ENCODE measurements at regions not wholly inside any gene's neighbourhood (a gene's known extent, or its start where the extent isn't known, plus 50 kb on each side); places are given as distances from the start of the nearest gene placed in this dataset.

- DNase-seq, result no peak
Measured at GRCh38 chr13:80591976-80592740, 251.2 kb upstream of the SPRY2 start.

- no peak for DNase-seq
Measured at GRCh38 chr13:80590551-80590950, 249.6 kb upstream of the SPRY2 start.

DNA sequence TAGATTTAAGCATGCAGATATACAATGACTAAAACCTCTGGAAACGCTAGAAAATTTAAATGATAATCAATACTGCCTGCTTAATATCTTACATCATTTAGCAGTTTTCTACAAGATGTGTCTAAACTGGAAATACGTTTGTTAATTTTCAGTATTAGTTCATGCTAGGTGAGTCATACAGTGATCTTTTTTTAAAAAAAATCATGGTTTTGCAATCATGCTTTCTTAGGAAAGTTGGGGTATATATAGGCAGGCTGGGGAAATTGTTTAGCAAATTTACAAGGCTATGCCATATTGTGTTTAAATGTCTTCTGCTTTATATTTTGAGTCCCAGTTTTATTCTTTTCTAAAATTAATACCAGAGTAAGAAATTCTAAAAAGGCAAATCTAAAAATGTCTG lies 245.4 kb upstream of the SPRY2 start:
- DNase-seq, result no peak

DNA sequence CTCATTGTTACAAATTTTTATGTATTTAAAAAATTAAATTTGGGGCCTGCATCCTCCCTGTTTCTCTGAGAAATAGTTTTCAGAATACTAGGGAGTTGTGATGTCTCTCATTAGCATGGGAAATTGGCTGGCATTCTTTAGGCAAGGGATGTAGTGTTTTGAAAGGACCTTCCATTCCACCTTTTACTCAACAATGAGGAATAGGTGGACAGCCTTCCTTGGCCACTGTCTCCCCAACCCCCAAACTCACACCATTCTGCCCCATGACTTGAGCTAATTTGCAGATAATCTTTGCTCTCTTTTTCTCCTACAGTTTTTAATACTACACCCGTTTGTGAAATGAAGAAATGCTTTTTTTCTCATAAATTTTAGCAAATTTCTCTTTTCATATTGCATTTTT lies 244.6 kb upstream of the SPRY2 start:
- DNase-seq, result no peak

DNA sequence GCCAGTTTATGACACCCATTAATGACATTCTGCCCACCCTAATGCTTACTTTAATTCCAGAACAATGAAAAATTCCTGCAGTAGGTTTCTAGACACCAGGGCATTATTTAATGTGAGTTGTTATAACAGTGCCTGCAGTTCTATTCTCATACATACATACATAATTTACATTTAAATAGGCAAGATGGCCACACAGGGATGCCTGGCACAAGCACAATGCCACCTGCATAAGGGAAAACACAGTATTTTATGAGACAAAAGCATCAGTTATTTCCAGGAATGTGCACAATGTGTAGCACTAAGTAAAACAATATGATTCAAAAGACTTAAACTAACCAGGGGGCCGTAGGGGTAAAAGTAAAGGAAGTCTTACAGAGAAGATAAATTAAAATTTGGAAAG lies 243.9 kb upstream of the SPRY2 start:
- no peak for DNase-seq

GRCh38 chr13:80584306-80584705 lies 243.4 kb upstream of the SPRY2 start:
- DNase-seq, result no peak

GRCh38 chr13:80577926-80578670 lies 237.2 kb upstream of the SPRY2 start:
- no peak for DNase-seq

DNA sequence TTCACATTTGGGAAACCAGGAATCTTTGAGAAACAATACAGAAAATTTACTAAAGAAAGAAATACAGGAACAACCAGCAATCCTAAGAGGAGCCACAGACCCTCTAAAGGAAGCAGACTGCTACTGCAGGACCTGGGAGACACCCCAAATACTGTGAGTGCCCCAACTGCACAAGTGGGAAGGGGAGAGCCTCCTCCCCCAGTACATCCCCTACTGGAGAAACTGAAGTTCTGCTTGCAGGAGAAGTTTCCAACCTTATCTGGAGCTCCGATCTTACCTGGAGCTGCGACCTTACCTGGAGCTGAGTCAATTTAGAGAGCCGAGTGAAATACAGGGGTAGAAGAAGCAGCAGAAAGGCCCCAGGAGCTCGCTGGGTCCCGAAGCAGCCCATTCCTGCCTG lies 236.4 kb upstream of the SPRY2 start:
- no peak for DNase-seq

GRCh38 chr13:80574113-80574850 lies 233.4 kb upstream of the SPRY2 start:
- DNase-seq, result no peak

- no peak for DNase-seq
Measured at GRCh38 chr13:80572923-80573316, 232.0 kb upstream of the SPRY2 start.

GRCh38 chr13:80572308-80572922 lies 231.5 kb upstream of the SPRY2 start:
- DNase-seq, result no peak

DNA sequence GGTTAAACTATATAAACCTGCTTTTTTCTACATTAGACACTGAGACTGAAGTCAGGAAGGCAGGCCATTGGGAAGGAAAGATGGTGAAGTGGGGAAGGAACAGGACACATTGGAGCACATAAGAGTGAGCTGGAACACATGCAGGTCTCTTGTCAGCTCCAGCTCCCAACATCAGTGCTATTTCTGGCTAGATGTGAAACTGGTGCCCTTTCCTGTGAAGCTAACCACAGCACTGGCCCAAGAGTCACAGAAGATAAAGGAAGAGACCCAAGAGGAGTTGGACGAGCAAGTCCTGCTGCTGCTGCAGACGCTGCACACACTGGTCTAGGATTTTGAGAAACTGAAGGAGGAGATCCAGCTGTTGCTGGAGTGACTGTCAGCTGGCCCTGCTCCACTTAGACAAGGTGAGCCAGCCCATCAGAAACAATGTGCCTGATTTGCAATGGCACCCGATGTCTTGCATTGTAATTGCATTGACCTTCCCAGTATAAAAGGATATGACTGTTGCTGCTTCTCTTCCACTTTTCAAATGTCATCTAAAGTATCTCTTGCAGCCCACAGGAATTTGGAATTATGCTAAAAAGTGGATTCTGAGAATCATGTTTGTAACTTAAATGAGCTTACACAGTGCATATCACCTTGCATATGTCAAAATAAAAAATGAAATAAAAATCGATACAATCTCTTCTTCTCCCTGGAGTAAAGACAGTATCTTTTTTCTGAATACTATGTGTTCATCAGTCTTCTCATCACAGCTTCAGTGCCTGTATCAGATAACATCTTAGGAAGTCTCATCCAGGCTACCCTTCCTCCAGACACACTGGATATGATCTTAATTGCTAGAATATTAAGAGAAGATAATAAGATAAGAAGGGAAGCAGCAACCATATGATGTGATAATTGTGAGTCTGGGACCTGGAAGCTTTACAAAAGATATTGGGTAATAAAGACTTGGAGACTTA lies 230.7 kb upstream of the SPRY2 start:
- DNase-seq, result no peak

- DNase-seq, result no peak
Measured at GRCh38 chr13:80563439-80563838, 222.5 kb upstream of the SPRY2 start.

- DNase-seq, result no peak
Measured at GRCh38 chr13:80562433-80563156, 221.7 kb upstream of the SPRY2 start.

- DNase-seq, result no peak
Measured at GRCh38 chr13:80560609-80561008, 219.7 kb upstream of the SPRY2 start.

GRCh38 chr13:80559944-80560343 lies 219.0 kb upstream of the SPRY2 start:
- DNase-seq, result no peak

DNA sequence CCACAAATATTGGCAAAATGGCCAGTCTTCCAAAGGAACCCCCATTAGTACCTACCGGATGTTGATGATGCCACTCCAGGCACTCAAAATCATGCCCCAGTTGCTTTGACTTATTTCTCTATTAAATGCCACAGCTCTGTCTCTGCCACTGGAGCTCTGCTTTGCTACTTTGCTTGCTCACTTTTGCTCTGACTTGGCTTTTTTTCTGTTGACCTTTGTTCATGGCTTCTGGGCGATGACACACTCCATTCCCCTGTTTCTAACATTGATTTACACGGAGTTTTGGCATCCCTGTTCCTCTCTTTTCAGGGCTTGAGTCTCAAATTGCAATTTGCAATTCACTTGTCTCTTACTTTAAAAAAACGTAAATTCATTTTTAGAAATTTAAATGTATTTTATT lies 217.1 kb upstream of the SPRY2 start:
- DNase-seq, result no peak

DNA sequence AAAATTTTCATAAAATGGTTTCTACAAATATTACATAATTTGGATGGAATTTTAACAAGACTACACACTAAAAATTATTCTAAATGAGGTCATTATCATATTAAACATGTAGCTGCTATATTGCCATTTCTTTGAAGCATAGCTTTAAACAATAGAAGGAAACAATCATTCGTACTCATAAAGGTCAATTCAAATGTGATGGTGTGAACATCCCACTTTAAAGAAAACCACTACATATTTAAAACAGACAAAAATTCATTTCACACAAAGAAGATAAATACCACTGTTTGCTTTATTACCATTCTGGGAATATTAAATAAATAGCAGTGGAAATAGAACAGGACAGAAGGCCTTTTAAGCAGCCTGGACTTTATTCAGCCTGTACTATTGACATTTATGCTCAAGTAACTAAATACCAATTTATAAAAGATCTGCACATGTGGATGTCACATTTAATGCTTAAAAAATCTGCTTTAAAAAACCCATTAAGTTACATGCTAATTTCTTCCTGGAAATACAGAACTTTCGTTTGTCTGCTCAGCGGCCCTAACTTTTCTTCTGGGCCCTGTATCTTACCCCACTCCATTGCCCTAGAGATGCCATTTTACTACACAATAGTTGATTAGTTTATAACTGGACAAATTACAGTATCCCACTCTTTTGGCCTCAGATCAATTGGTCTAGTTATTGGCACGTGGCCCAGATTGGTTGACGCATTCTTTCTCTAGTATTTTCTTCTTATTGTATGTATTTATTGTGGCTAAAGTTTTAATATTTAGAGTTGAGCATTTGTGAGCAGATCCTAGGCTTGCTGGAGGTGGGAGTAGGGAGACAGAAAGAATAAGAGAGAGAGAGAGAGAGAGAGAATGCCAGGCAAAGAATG lies 215.1 kb upstream of the SPRY2 start:
- DNase-seq, result no peak

GRCh38 chr13:80552851-80553440 lies 212.0 kb upstream of the SPRY2 start:
- no peak for DNase-seq

All from GDM1 (cell line).